ENCODE measurements at regions not wholly inside any gene's neighbourhood (a gene's known extent, or its start where the extent isn't known, plus 50 kb on each side); places are given as distances from the start of the nearest gene placed in this dataset.
"Not testable (repeated sequence)": the region's sequence is repeated elsewhere in the genome, so short reads cannot be mapped to it uniquely, and the experiment has no call there.

DNA sequence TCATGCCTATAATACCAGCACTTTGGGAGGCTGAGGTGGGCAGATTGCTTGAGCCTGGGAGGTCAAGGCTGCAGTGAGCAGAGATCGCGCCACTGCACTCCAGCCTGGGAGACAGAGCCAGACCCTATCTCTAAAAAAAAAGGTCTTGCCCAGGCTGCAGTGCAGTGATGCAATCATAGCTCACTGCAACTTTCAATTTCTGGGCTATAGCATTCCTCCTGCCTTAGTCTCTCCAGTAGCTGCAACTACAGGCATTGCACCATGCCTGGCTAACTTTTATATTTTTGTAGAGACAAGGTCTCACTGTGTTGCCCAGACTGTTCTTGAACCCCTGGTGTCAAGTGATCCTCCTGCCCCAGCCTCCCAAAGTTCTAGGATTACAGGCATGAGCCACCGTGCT is 90.4 kb upstream of the TSC22D1 start:
- not testable (repeated sequence) for H3K4me3 ChIP-seq (ENCODE audit: insufficient read depth, low read depth, low read length, poor library complexity, severe bottlenecking); H3K27me3 ChIP-seq (replicated peaks; ENCODE audit: control insufficient read depth, insufficient read depth, low read length, poor library complexity, severe bottlenecking); DNase-seq; H3K36me3 ChIP-seq (ENCODE audit: control insufficient read depth, insufficient read depth, low read length); H3K9me3 ChIP-seq (ENCODE audit: control insufficient read depth, low read length); H3K27ac ChIP-seq (ENCODE audit: insufficient read depth, low read length, poor library complexity, severe bottlenecking); H3K4me1 ChIP-seq (ENCODE audit: control insufficient read depth, insufficient read depth, low read length, poor library complexity, severe bottlenecking)

DNA sequence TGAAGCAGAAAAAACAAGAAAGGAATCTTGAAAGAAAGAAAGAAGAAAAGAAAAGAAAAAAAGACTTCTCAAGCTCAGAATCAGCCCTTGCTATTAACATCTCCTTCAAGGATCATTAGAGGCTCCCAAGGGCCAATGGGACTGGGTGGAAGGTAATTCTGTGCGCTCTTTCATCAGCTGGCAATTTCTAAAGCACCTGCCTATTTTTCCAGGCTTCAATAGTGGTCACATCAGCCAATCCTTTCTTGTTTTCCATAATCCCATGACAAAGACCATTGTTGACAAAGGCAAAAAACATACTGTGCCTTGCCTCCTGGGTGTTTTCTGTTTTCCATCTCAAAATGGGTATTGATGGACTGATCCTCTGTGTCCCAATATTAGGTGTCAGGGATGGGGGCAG is 88.2 kb upstream of the TSC22D1 start:
- Histone ChIP-seq H3K27me3 (replicated peaks; ENCODE audit: control insufficient read depth, insufficient read depth, low read length, poor library complexity, severe bottlenecking) (peaks cover 5% of the 10 kb centered on the region), H3K9me3 (ENCODE audit: control insufficient read depth, low read length) (no peaks in the 10 kb centered on the region), H3K27ac (ENCODE audit: insufficient read depth, low read length, poor library complexity, severe bottlenecking) (no peak overlapping the region), H3K4me1 (ENCODE audit: control insufficient read depth, insufficient read depth, low read length, poor library complexity, severe bottlenecking) (no peaks in the 10 kb centered on the region), H3K4me3 (ENCODE audit: insufficient read depth, low read depth, low read length, poor library complexity, severe bottlenecking) (no peak overlapping the region), H3K36me3 (ENCODE audit: control insufficient read depth, insufficient read depth, low read length) (no peaks in the 10 kb centered on the region)
- DNase-seq: no peak

DNA sequence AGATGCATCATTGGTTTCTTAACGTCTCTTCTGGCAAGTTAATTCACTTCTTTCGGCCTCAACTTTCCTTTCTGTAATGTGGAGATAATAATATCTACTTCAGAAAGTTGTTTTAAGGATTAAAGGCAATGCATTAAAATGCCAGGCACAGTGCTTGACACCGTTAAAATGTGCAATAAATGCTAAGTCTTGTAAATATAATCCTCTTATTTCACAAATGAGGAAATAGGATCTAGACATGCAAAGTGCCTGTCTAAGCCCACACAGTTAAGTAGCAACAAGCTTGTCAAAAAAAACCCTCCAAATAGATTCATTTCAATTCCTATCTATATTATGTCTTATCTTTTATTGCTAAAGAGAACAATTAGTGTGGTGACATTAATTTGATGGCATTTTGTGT is 86.4 kb upstream of the TSC22D1 start:
- no peaks in the 10 kb centered on the region for H3K36me3 ChIP-seq (ENCODE audit: control insufficient read depth, insufficient read depth, low read length)
- DNase-seq: no peak
- H3K27me3 ChIP-seq (replicated peaks; ENCODE audit: control insufficient read depth, insufficient read depth, low read length, poor library complexity, severe bottlenecking): peaks cover 5% of the 10 kb centered on the region
- no peak overlapping the region for H3K27ac ChIP-seq (ENCODE audit: insufficient read depth, low read length, poor library complexity, severe bottlenecking)
- no peaks in the 10 kb centered on the region for H3K9me3 ChIP-seq (ENCODE audit: control insufficient read depth, low read length)
- H3K4me1 ChIP-seq (ENCODE audit: control insufficient read depth, insufficient read depth, low read length, poor library complexity, severe bottlenecking): no peaks in the 10 kb centered on the region
- no peak overlapping the region for H3K4me3 ChIP-seq (ENCODE audit: insufficient read depth, low read depth, low read length, poor library complexity, severe bottlenecking)

DNA sequence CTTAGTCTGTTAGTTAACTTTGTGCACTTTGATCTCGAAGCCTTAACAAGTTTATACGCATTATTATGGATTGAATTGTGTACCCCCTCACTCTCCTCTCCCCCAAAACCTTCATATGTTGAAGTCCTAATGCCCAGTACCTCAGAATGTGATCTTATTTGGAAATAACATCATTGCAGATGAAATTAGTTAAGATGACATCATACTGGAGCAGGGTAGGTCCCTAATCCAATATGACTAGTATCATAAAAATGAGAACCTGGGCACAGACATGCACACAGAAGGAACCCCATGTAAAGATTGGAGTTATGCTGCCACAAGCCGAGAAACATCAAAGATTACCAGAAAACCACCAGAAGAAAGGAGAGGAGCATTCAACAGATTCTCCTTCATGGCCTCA is 85.8 kb upstream of the TSC22D1 start:
- no peak for DNase-seq
- Histone ChIP-seq H3K4me3 (ENCODE audit: insufficient read depth, low read depth, low read length, poor library complexity, severe bottlenecking) (no peak overlapping the region), H3K36me3 (ENCODE audit: control insufficient read depth, insufficient read depth, low read length) (no peaks in the 10 kb centered on the region), H3K4me1 (ENCODE audit: control insufficient read depth, insufficient read depth, low read length, poor library complexity, severe bottlenecking) (no peaks in the 10 kb centered on the region), H3K27me3 (replicated peaks; ENCODE audit: control insufficient read depth, insufficient read depth, low read length, poor library complexity, severe bottlenecking) (peaks cover 3% of the 10 kb centered on the region), H3K27ac (ENCODE audit: insufficient read depth, low read length, poor library complexity, severe bottlenecking) (no peak overlapping the region), H3K9me3 (ENCODE audit: control insufficient read depth, low read length) (no peaks in the 10 kb centered on the region)

DNA sequence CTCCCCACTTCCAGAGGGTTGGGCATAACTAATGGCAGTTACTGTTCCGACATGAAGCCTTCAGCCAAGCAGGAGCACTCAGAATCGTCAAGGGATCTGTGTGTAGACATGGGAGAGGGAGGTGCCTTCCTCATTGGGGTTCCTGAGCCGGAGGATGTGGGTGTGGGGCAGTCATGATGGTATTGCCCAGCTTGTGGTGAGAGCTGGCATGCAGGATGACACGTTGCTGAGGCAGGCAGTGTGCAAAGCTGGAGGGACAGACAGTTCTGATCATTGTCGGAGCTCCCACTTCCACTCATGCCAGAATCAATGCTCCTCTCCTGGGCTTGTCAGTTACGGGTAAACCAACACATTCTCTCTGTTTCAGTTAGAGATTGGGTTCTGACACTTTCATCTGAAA is 83.9 kb upstream of the TSC22D1 start:
- H3K27ac ChIP-seq (ENCODE audit: insufficient read depth, low read length, poor library complexity, severe bottlenecking): no peak overlapping the region
- H3K9me3 ChIP-seq (ENCODE audit: control insufficient read depth, low read length): no peaks in the 10 kb centered on the region
- no peaks in the 10 kb centered on the region for H3K36me3 ChIP-seq (ENCODE audit: control insufficient read depth, insufficient read depth, low read length)
- H3K4me3 ChIP-seq (ENCODE audit: insufficient read depth, low read depth, low read length, poor library complexity, severe bottlenecking): no peak overlapping the region
- H3K4me1 ChIP-seq (ENCODE audit: control insufficient read depth, insufficient read depth, low read length, poor library complexity, severe bottlenecking): no peaks in the 10 kb centered on the region
- no peak for DNase-seq
- H3K27me3 ChIP-seq (replicated peaks; ENCODE audit: control insufficient read depth, insufficient read depth, low read length, poor library complexity, severe bottlenecking): no peaks in the 10 kb centered on the region

DNA sequence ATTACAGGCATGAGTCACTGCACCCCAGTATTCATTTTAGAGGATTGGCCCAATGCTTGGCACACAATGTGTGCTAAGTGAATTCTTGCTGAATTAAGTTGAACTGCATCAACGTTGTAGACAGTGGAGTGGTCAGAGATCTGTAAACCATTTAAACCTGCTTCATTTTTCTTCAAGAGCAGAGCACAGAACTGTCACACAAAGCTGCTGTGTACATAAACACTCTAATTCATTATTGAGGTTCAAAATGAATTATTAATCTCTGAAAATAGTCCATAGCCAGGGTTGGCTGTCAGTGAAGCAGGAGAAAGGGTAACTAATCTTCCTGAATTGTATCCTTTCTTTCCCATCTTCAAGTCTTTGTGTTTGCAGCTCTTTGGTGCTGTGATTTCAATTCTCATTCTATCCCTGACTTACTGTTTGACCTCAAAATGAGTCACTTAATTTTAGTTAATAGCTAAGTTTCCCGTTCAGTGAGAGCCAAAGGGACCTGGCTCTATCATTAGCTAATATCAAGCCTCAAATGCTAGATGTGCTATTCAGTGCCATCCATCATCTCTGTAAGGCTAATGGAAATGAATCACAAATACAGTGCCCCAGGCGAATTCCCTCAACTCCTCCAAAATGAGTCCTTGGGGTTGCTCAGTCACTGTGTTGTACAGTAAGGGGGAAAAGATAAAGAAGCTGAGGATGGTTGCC is 77.0 kb upstream of the TSC22D1 start:
- DNase-seq: no peak
- H3K4me3 ChIP-seq (ENCODE audit: insufficient read depth, low read depth, low read length, poor library complexity, severe bottlenecking): no peak overlapping the region
- no peaks in the 10 kb centered on the region for H3K4me1 ChIP-seq (ENCODE audit: control insufficient read depth, insufficient read depth, low read length, poor library complexity, severe bottlenecking)
- H3K9me3 ChIP-seq (ENCODE audit: control insufficient read depth, low read length): no peaks in the 10 kb centered on the region
- H3K27ac ChIP-seq (ENCODE audit: insufficient read depth, low read length, poor library complexity, severe bottlenecking): no peak overlapping the region
- H3K27me3 ChIP-seq (replicated peaks; ENCODE audit: control insufficient read depth, insufficient read depth, low read length, poor library complexity, severe bottlenecking): no peaks in the 10 kb centered on the region
- no peaks in the 10 kb centered on the region for H3K36me3 ChIP-seq (ENCODE audit: control insufficient read depth, insufficient read depth, low read length)

DNA sequence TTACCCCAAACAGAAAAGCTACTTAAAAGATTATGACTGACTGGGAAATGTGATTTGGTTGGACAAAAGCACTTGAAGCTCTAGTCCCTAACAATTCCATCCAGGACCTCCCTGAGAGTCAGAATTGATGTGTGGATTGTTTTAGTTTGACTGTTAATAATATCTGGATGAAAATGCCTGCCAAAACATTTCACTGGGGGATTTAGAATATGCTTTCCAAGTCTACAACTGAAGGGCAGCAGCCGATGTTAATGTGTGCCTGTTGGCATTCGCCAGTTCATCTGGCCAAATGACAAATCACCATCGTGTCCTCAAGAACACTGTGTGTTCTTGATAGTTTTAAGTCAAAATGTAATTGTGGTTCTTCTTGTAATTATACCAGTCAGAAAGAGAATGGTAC is 76.0 kb upstream of the TSC22D1 start:
- no peak for DNase-seq
- H3K27ac ChIP-seq (ENCODE audit: insufficient read depth, low read length, poor library complexity, severe bottlenecking): no peak overlapping the region
- H3K36me3 ChIP-seq (ENCODE audit: control insufficient read depth, insufficient read depth, low read length): no peaks in the 10 kb centered on the region
- no peaks in the 10 kb centered on the region for H3K27me3 ChIP-seq (replicated peaks; ENCODE audit: control insufficient read depth, insufficient read depth, low read length, poor library complexity, severe bottlenecking)
- H3K9me3 ChIP-seq (ENCODE audit: control insufficient read depth, low read length): no peaks in the 10 kb centered on the region
- no peaks in the 10 kb centered on the region for H3K4me1 ChIP-seq (ENCODE audit: control insufficient read depth, insufficient read depth, low read length, poor library complexity, severe bottlenecking)
- H3K4me3 ChIP-seq (ENCODE audit: insufficient read depth, low read depth, low read length, poor library complexity, severe bottlenecking): no peak overlapping the region

DNA sequence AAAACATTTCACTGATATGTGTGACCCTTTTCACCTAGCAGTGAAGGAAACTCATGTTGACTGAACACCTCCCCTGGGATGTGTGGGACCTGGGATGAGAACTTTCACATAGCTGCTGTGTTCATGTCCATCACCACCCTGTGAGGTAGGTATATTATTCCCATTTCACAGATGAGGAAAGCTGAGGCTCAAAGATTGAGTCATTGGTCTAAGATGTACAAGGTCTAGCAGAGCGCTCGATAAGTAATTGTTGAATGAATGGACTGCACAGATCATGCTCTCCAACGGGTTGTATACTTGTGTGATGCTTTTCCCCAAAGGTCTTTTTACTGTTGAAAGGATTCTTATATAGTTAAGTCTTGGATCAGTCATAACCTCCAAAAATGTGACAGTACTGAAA is 75.6 kb upstream of the TSC22D1 start:
- no peak overlapping the region for H3K27ac ChIP-seq (ENCODE audit: insufficient read depth, low read length, poor library complexity, severe bottlenecking)
- H3K4me1 ChIP-seq (ENCODE audit: control insufficient read depth, insufficient read depth, low read length, poor library complexity, severe bottlenecking): no peaks in the 10 kb centered on the region
- no peak overlapping the region for H3K4me3 ChIP-seq (ENCODE audit: insufficient read depth, low read depth, low read length, poor library complexity, severe bottlenecking)
- H3K36me3 ChIP-seq (ENCODE audit: control insufficient read depth, insufficient read depth, low read length): no peaks in the 10 kb centered on the region
- DNase-seq: no peak
- no peaks in the 10 kb centered on the region for H3K27me3 ChIP-seq (replicated peaks; ENCODE audit: control insufficient read depth, insufficient read depth, low read length, poor library complexity, severe bottlenecking)
- H3K9me3 ChIP-seq (ENCODE audit: control insufficient read depth, low read length): no peaks in the 10 kb centered on the region

DNA sequence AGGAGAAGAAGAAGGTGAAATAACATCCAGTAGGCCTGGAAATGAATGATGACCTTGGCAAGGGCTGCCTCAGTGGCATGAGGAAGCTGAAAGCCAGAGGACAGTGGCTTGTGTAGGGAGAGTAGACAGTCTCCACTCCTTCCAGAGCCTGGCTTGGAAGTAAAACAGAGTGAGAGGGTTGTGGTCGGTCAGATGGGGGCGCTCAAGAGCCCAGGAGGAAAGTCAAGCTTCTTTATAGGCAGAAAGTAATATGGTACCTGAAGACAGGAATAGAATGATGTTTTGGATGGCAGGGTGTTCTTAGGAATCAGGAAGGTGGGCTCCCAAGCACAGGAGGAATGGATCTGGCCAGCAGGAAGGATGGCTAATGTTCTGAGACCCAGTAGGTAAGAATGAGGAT is 75.1 kb upstream of the TSC22D1 start:
- no peaks in the 10 kb centered on the region for H3K36me3 ChIP-seq (ENCODE audit: control insufficient read depth, insufficient read depth, low read length)
- no peak for DNase-seq
- H3K4me1 ChIP-seq (ENCODE audit: control insufficient read depth, insufficient read depth, low read length, poor library complexity, severe bottlenecking): no peaks in the 10 kb centered on the region
- H3K27ac ChIP-seq (ENCODE audit: insufficient read depth, low read length, poor library complexity, severe bottlenecking): no peak overlapping the region
- H3K27me3 ChIP-seq (replicated peaks; ENCODE audit: control insufficient read depth, insufficient read depth, low read length, poor library complexity, severe bottlenecking): no peaks in the 10 kb centered on the region
- no peaks in the 10 kb centered on the region for H3K9me3 ChIP-seq (ENCODE audit: control insufficient read depth, low read length)
- no peak overlapping the region for H3K4me3 ChIP-seq (ENCODE audit: insufficient read depth, low read depth, low read length, poor library complexity, severe bottlenecking)

DNA sequence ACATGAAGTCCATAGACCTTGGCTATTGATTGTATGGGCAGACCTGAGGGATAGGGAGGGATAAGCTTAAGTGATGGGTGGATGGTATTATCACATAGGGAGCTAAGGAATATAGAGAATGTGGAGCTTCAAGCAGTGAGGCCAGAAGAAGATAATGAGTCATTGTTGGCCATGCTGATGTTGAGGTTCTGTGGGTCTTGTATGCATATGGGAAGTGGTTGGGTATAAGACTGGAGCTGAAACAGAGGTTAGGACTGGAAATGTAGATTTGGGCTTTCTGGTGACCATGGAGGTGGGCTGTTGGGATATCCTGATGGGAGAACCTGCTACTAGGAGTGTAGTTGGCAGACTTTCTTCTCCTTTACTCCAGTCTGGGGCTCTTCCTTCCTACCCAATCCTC is 73.7 kb upstream of the TSC22D1 start:
- Histone ChIP-seq H3K27me3 (replicated peaks; ENCODE audit: control insufficient read depth, insufficient read depth, low read length, poor library complexity, severe bottlenecking) (no peaks in the 10 kb centered on the region), H3K4me1 (ENCODE audit: control insufficient read depth, insufficient read depth, low read length, poor library complexity, severe bottlenecking) (no peaks in the 10 kb centered on the region), H3K4me3 (ENCODE audit: insufficient read depth, low read depth, low read length, poor library complexity, severe bottlenecking) (no peak overlapping the region), H3K9me3 (ENCODE audit: control insufficient read depth, low read length) (no peaks in the 10 kb centered on the region), H3K27ac (ENCODE audit: insufficient read depth, low read length, poor library complexity, severe bottlenecking) (no peak overlapping the region), H3K36me3 (ENCODE audit: control insufficient read depth, insufficient read depth, low read length) (no peaks in the 10 kb centered on the region)
- DNase-seq: no peak

DNA sequence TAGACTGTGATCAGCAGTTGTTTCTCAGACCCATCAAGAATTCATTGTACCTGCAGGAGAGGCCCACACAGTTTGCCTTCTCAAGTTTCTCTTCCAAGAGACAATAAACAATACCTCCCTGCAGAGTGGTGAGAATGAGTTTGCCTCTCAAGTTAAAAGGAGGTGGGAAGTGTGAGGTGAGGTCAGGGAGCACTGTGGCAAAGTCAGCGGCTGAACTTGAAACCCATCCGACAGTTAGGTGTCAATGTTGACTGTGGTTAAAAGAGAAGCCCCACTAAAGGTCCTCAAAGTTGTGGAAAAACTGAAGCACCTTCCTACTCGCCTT is 72.9 kb upstream of the TSC22D1 start:
- no peaks in the 10 kb centered on the region for H3K27me3 ChIP-seq (replicated peaks; ENCODE audit: control insufficient read depth, insufficient read depth, low read length, poor library complexity, severe bottlenecking)

More for the DNA sequence above, 72.9 kb upstream of the TSC22D1 start:
- Histone ChIP-seq H3K27ac (ENCODE audit: insufficient read depth, low read length, poor library complexity, severe bottlenecking) (no peak overlapping the region), H3K4me1 (ENCODE audit: control insufficient read depth, insufficient read depth, low read length, poor library complexity, severe bottlenecking) (no peaks in the 10 kb centered on the region), H3K36me3 (ENCODE audit: control insufficient read depth, insufficient read depth, low read length) (no peaks in the 10 kb centered on the region), H3K4me3 (ENCODE audit: insufficient read depth, low read depth, low read length, poor library complexity, severe bottlenecking) (no peak overlapping the region), H3K9me3 (ENCODE audit: control insufficient read depth, low read length) (no peaks in the 10 kb centered on the region)
- DNase-seq: no peak

All from effector memory CD4-positive, alpha-beta T cell (primary cell).